ENCODE measurements at regions not wholly inside any gene's neighbourhood (a gene's known extent, or its start where the extent isn't known, plus 50 kb on each side); places are given as distances from the start of the nearest gene placed in this dataset.

DNA sequence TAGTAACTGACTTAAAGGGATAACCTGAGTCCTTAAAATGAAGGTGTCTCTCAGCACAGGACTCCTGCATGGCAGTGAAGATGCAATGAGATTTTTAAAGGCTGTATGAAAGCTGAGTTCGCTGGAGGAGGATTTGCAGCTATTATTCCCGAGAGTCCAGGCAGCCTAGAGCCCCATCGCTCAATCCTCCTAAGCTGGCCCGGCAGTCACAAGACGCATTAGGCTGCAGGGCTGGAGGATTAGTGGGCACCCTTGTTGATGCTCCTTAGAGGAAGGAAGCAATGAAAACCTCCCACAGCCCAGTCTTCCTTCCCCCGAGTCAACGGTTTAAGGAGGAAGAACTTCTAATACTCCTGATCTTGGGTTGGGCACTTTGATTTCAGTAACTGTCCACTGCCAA lies 239.5 kb downstream of the EFNB2 start:
- TF ChIP-seq POLR2A (IDR thresholded peaks at IDR 0.05; ENCODE audit: low read depth, low read length) (no peak), POLR2AphosphoS5 (IDR thresholded peaks at IDR 0.05; ENCODE audit: low read depth, low read length) (no peak)

Data from GM12892 (cell line).